ENCODE measurements at regions not wholly inside any gene's neighbourhood (a gene's known extent, or its start where the extent isn't known, plus 50 kb on each side); places are given as distances from the start of the nearest gene placed in this dataset.

- DNase-seq (ENCODE audit: low spot score): no peak
- TF ChIP-seq, protein P1, sequence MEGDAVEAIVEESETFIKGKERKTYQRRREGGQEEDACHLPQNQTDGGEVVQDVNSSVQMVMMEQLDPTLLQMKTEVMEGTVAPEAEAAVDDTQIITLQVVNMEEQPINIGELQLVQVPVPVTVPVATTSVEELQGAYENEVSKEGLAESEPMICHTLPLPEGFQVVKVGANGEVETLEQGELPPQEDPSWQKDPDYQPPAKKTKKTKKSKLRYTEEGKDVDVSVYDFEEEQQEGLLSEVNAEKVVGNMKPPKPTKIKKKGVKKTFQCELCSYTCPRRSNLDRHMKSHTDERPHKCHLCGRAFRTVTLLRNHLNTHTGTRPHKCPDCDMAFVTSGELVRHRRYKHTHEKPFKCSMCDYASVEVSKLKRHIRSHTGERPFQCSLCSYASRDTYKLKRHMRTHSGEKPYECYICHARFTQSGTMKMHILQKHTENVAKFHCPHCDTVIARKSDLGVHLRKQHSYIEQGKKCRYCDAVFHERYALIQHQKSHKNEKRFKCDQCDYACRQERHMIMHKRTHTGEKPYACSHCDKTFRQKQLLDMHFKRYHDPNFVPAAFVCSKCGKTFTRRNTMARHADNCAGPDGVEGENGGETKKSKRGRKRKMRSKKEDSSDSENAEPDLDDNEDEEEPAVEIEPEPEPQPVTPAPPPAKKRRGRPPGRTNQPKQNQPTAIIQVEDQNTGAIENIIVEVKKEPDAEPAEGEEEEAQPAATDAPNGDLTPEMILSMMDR (IDR thresholded peaks at IDR 0.05; ENCODE audit: extremely low read depth, missing control alignments): no peak
Observed at GRCh38 chr2:156907806-156908205, 349.7 kb upstream of the GALNT5 start.

DNA sequence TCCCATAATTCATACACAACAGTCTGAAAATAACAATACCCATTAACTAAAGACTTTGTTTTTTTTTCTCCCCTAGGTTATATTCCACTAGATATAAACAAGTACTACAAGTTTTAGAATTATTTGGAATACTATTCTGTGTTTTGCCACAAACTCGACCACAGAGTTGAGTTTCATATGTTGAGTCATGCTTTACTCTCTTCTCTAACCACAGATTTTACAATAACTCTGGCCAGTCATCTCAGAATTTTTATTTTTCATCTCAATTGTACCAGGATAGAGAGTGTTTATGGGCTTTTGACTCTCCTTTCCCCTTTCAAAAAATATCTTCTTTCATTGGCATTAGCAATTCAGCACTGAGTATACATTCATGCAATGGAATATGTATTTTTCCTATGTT, 348.7 kb upstream of the GALNT5 start:
- no peak for DNase-seq (ENCODE audit: low spot score)
- TF ChIP-seq, protein P1 (IDR thresholded peaks at IDR 0.05; ENCODE audit: extremely low read depth, missing control alignments): no peak

DNA sequence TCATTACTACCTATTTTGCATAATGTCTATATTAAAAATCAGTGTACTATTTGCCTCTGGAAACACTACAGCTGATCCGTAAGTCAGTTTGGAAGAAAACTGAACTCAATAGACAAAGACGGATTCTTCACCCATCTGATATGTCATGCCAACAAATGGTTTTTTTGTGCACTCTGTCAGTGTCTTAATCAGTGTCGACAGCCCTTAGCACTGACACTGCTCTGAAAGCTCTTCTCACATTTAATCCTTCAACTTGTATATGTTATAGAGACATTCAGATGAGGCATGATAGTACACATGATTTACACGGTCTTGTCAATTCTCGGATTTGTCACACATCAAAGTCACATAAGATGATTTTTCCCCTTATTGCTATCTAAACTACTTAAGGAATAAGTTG, 347.5 kb upstream of the GALNT5 start:
- no peak for DNase-seq (ENCODE audit: low spot score)
- TF ChIP-seq, protein P1 (IDR thresholded peaks at IDR 0.05; ENCODE audit: extremely low read depth, missing control alignments): no peak

- DNase-seq (ENCODE audit: low spot score): no peak
- TF ChIP-seq, protein P1 (IDR thresholded peaks at IDR 0.05; ENCODE audit: extremely low read depth, missing control alignments): no peak
Observed at GRCh38 chr2:156915332-156915731, 342.2 kb upstream of the GALNT5 start.

DNA sequence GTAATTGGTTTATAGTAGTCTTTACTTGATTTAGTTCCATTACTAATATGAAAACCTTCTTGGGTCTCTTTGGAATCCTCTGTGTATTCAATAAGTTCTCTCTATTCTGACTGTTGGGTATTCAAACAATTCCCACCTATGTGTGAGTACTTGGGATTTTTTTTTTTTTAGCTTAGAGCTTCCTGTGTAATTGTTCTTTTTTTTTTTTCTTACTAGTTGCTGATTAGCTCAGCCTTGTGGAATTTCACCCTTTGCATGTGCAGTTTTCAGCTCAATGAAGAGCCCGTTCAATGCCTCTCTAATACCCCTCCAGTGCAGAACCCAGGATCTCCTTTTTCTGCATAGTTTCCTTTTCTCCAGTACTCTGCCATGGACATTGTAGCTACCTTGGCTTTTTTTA, 339.1 kb upstream of the GALNT5 start:
- no peak for DNase-seq (ENCODE audit: low spot score)
- TF ChIP-seq, protein P1 (IDR thresholded peaks at IDR 0.05; ENCODE audit: extremely low read depth, missing control alignments): no peak

DNA sequence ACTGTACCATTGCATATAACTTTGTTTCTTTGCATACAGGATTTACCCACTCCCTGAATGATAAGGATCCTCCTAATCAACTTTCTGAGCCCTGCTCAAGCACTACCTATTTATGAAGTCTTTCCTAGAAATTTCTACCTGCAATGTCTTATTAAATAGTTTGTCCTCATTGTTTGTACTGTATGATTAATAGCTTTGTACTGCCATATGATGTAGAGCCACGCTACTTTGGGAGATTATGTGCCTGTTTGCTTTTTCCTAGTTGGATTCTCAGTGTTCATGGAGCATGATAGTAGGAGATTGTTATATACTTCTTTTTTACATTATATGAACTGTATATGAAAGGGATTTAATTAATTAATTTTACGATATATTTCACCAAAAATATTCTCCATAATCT, 327.1 kb upstream of the GALNT5 start:
- DNase-seq (ENCODE audit: low spot score): no peak
- TF ChIP-seq, protein P1 (IDR thresholded peaks at IDR 0.05; ENCODE audit: extremely low read depth, missing control alignments): no peak

GRCh38 chr2:156933645-156934225, 323.8 kb upstream of the GALNT5 start:
- no peak for DNase-seq (ENCODE audit: low spot score)
- TF ChIP-seq, protein P1 (IDR thresholded peaks at IDR 0.05; ENCODE audit: extremely low read depth, missing control alignments): no peak

Data from GM20000 (cell line).